Activated CD4-positive, alpha-beta T cell treated with anti-CD3 and anti-CD28 coated beads for 48 hours (primary cell): ENCODE measurements at regions not wholly inside any gene's neighbourhood (a gene's known extent, or its start where the extent isn't known, plus 50 kb on each side); places are given as distances from the start of the nearest gene placed in this dataset.
A peak's percentile ranks its signal among the peaks of the same experiment; 100 is the strongest.
"Not testable (repeated sequence)": the region's sequence is repeated elsewhere in the genome, so short reads cannot be mapped to it uniquely, and the experiment has no call there.

Experiments
- DNase-seq: peaks from one replicate; pipeline ENCODE4 v3.0.0-alpha.2; 2020

DNA sequence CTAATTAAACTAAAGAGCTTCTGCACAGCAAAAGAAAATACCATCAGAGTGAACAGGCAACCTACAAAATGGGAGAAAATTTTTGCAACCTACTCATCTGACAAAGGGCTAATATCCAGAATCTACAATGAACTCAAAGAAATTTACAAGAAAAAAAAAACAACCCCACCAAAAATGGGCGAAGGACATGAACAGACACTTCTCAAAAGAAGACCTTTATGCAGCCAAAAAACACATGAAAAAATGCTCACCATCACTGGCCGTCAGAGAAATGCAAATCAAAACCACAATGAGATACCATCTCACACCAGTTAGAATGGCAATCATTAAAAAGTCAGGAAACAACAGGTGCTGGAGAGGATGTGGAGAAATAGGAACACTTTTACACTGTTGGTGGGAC, 100.7 kb downstream of the GPX5 start:
- DNase-seq: not testable (repeated sequence)

DNA sequence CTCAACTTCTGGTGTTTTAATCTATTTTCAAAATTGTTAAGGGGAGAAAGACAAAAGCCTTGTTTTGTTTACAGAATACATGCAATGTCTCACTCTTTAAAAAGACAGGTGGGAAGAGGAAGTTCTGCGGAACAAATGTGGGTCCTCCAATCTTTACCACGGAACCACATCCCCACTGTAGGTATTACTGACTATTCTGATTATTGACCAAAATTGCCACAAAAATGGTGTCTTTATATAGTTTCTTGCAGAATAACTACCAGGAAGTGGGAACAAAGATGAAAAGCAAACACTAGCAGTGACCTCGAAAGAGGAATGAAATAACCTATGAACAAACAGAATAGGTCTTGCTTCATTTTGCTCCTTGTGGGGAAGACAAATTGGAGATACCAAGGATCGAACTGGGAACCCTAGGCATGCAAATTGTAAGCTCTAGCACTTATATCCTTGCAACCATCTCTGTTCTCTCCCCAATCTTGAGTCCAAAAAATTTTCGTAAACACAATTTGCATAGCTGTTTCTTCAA, 106.7 kb downstream of the GPX5 start:
- DNase-seq: no peak

DNA sequence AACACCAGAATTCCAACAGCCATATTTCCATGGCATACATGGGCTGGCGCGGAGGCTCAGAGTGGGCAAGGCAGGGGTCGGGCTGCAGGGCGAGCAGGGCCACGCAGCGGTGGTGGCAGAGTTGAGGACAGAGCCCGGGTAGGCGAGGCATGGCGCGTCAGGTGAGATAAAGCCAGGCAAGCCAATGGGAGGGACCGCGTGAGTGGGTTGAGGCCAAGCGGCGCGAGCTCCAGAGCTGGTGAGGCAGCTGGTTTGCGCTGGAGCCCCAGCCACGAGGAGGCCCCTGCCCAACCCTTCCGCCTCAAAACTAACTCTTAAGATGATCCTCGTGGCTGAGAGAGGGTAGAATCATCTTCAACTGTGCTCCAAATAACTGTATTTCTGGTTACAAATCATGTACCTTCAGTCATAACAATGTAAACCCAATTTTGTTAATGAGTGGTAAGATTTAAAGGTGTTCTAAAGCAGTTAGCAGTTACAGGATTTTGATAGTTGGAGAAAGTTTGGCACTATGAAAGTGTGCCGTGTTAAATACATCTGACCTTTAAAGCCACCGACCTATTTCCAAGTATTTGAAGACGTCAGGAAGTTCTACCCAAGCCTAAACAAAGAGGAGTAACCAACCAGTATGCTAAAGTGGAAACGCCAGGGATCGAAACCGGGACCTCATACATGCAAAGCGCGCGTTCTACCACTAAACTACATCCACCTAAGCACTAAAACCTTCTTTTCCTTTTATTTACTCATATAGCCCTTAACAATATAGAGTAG, 107.9 kb downstream of the GPX5 start:
- no peak for DNase-seq

DNA sequence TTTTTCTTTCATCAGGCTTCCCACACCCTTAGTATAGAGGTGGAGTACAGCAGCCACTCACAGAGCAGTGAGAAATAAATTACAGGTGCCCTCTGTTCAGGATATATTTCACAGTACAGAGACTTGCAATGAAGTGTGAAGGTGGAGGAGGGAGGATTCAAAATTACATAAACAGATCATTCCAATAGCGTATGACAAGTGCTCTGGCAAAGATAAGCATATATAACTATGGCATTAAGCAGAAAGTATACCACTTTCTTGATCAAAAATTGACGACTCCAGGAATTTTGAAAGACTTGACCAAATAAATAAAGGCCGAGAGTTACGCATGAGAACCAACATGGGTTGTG, 108.7 kb downstream of the GPX5 start:
- DNase-seq: no peak

DNA sequence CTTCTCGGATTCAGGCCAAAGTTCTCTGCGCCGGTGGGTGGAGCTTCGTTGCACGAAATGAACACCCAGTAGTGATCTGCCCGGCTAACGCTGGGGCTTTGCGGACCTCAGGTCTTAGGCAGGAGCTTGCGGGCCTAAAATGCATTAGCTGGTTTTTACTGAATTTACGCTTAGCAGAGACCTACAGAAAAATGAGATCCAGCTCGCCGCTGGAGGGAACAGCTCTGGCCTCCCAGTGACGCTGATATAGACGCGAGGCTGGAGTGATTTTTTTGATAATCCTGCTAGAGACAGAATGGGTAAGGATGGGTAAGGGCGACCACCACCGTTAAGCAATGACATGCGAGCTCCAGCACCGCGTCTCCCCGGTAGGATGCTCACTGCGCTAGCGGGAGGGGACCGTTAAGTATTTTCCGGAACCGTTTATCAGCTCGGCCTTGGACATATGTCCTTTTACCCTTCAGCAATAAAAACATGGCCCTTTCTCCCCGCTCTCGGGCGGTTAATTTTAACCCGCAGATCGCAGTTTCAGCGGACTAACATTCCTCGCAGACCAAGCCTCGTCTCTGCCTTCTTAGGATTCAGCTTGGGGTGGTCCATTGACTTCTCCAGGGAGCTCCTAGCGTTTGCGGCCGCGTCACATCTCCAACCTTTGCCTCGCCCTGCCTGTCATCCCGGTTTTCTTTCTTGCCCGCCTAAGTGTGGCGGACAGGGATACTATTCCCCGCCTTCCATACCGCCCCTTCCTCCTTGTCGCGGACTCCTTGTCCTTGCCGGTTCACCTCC, 109.3 kb downstream of the GPX5 start:
- DNase-seq: no peak

DNA sequence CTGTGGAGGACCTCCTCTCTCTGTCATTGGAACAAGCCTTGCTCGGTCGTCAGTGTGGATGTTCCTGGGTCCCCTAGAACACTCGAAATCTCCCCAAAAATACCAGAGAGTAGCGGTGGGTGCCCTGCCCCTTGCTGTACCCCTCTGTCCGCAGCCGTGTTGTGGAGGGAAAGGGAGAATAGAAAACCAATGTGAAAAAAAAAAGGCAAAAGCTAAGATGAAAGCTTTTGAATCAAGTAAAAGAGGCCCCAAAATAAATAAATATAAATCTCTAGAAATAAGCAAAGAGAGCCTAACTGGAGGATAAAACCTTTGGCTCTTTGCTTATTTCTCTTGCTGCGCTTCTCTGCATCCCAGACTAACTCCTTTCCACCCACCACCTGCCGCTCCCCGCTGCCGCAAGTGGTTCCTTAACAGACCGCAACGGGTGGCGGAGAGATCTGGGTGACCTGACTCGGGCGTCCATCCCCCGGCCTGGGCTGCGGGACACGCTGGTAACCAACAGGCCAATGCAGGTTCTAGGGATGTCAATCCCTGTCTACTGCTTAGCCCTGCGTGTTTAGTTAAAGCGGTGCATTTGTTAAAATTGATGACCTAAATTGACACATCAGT, 110.0 kb downstream of the GPX5 start:
- no peak for DNase-seq

DNA sequence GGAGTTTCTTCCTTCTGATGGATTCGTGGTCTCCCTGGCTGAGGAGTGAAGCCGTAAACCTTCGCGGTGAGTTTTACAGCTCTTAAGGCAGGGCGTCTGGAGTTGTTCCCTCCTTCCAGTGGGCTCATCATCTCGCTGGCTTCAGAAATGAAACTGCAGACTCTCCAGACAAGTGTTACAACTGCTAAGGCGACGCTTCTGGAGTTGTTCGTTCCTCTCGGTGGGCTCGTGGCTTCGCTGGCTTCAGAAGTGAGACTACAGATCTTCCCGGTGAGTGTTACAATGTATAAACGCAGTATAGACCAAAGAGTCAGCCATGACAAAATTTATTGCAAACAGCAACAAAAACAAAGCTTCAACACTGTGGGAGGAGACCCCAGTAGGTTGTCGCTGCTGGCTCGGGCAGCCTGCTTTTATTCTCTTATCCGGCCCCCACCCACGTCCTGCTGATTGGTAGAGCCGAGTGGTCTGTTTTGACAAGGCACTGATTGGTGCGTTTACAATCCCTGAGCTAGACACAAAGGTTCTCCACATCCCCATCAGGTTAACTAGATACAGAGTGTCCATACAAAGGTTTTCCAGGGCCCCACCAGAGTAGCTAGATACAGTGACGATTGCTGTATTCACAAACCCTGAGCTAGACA, 113.2 kb downstream of the GPX5 start:
- no peak for DNase-seq

DNA sequence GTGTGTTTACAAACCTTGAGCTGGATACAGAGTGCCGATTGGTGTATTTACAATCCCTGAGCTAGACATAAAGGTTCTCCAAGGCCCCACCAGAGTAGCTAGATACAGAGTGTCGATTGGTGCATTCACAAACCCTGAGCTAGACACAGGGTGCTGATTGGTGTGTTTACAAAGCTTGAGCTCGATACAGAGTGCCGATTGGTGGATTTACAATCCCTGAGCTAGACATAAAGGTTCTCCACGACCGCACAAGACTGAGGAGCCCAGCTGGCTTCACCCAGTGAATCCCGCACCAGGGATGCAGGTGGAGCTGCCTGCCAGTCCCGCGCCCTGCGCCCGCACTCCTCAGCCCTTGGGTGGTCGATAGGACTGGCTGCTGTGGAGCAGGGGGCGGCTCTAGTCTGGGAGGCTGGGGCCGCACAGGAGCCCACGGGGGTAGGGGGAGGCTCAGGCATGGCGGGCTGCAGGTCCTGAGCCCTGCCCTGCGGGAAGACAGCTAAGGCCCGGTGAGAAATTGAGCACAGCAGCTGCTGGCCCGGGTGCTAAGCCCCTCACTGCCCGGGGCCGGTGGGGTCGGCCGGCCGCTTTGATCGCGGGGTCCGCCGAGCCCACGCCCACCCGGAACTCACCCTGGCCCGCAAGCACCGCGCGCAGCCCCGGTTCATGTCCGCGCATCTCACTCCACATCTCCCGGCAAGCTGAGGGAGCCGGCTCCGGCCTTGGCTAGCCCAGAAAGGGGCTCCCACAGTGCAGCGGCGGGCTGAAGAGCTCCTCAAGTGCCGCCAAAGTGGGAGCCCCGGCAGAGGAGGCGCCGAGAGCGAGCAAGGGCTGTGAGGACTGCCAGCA, 114.0 kb downstream of the GPX5 start:
- not testable (repeated sequence) for DNase-seq

DNA sequence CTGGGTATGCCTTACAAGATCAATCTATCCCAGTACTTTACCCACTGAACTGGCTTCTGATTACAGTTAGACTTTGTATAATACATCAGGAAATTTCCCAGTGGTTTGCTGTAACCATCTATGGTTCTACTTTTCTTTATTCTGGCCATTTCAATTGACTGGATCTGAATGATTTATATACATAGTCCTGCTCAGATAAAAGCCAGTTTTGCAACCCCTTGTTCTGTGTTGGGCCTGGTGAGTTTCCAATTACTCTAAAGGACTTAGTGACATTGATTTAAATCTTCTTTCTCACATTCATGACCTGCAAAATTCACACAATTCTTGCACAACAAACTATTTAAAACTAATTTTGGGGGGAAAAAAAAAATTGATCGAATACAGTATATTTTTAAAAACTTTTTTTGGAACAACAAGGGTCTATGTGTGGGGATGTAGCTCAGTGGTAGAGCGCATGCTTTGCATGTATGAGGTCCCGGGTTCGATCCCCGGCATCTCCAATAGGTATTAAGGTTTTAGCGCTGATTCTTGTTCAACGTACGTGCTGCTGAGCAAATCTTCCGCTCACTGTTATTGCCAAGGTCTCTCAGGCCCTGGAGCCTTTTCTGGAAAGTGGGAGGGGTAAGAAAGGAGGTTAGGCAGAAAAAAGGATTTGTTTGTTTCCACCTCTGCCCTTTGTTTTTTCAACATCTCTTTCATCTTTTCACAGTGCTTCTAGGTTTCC, 117.5 kb downstream of the GPX5 start:
- peak; percentile 81 for DNase-seq

DNA sequence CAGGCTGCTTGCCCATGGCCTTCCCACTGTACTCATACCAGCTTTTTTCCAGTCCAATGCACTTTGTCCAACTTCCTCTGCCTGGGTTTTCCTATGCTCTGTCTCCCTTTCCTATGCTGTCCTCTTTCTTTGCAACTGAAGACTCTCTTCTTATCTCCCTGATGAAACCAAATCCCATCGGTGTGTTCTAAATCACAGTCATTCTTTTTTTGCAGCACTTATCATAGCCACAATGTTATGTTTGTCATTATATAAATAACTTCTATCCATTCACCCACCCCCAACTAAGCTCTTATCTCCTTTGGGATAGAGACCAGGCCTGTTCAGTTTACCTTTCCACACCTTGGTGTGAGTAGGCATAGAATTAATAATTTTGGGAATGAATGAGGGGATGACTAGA, 121.0 kb downstream of the GPX5 start:
- no peak for DNase-seq

DNA sequence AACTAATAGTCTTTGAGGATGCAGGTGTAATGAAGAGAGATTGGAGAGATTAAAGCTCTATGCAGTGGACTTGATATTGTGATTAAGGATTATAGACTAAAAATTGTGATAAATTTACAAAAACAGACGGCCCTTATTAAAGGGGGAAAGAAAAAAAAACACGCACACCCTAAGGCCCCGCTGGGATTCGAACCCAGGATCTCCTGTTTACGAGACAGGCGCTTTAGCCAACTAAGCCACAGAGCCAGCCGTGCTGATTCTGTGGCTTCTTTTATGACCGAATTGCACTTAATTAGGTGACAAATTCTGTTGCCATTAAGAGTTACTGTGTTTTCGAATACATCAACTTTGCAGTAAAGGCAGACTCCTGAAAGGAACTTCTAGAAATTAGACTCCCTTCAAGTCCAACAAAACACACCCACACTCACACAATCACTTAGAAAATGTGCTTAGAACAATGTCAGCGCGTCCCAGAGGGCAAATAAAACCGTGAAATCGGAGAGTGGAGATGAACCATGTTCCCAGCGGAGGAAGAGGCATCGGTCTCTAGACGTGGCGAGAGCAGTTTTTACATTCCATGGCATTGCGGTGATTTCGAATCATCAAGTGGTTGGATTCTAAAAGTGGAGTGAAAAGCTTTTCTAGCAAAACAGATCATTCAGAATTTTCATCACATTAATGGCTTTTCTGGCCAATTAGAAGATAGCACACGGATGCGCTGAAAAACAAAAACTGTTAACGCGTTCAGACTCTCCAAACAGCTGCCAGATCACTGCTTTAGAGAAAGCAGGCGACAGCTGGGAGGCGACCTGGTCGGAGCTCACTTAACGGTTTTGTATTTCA, 122.6 kb downstream of the GPX5 start:
- DNase-seq: peak; percentile 87

DNA sequence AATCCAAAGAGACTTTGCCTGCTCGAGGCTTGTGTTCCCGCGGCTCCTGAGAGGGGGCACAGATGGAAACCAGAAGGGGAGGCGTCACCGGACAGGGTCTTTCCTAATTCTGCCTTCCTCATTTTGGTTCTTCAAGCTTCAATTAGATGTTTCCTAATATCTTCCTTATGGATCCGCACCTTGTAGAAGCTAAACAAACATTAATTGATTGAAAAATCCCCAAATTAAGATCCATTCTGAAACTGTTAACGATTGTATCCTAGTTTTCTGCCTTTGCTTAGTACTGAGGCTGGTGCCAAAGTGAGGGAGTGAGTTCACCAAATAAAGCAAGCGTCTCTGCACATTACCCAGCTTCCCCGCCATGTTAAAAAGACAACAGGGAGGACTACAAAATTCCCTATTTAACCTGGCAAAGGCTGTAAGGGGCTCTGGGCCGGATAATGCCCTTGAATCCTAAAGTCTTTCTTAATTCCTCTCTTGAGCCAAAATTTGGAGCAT, 123.2 kb downstream of the GPX5 start:
- DNase-seq: no peak

DNA sequence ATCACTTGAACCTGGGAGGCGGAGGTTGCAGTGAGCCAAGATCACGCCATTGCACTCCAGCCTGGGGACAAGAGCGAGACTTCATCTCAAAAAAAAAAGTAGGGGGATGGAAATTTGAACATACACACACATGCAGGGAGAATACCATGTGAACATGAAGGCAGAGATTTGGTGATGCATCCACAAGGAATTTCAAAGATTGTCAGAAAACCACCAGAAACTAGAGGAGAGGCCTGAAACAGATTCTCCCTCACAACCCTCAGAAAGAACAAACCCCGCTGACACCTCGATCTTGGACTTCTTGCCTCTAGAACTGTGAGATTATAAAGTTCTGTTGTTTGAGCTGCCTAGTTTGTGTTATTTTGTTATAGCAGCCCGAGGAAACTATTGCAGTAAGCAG, 125.5 kb downstream of the GPX5 start:
- no peak for DNase-seq

DNA sequence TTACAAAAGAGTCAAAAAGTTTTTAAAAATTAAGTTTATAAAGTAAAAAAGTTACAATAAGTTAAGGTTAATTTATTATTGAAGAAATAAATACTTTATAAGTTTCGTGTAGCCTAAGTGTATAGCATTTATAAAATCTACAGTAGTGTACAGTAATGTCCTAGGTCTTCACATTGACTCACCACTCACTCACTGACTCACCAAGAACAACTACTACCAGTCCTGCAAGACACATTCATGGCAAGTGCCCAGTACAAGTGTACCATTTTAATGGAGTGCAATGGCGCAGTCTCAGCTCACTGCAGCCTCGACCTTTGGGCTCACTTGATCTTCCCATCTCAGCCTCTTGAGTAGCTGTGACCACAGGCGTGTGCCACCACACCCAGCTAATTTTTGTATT, 128.2 kb downstream of the GPX5 start:
- no peak for DNase-seq

DNA sequence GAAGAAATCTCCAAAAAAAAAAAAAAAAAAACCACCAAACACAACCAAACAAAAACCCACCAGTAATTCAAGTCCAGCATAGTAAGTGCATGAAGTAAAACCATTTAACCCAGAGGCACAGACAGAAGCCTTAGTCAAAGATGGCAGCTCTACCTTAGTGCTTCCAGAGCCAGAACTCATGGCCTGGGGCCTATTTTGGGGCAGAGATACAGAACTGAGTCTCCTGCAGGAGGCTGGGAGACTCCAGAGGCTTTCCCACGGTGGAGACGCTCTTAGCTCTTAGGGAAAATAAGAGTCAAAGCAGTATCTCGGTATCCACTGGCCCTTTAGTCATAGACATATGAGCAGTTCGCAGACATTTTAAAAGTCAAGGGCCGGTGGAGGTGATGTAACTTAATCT, 129.5 kb downstream of the GPX5 start:
- no peak for DNase-seq

DNA sequence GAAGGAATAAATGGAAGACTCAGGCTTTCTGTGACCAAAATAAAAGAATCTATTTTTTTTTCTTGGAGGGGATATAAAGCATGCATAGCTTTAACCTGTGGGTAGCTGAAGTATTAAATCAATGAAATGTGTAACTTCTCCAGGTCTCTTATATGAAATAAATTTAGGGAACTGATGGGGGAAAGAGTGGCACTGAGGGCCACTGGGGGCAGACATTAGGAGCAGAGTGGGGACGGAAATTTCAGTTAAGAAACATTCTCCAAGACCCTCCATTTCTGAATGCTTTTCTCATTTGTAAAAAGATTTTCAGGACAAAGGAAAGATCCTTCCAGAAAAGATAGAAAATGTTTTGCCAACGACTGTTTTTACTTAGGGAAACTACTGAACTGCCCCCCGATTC, 131.0 kb downstream of the GPX5 start:
- no peak for DNase-seq

DNA sequence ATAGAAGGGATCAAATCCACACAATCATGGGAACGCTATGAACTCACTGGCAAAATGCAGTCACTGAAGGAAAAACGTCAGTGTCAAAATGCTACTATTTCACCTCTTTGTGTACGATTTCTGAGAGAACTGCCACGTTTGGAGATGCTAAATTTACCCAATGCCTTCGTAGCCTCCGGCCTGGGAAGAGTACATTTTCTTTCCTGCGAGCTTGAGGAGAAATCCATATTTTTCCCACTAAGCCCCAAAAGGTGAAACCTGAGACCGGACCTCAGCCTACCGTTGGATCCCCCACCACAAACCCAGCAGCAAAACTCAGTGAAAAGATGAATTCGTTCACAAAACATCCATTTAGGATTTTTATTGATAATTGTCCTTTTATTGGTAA, 131.7 kb downstream of the GPX5 start:
- no peak for DNase-seq

DNA sequence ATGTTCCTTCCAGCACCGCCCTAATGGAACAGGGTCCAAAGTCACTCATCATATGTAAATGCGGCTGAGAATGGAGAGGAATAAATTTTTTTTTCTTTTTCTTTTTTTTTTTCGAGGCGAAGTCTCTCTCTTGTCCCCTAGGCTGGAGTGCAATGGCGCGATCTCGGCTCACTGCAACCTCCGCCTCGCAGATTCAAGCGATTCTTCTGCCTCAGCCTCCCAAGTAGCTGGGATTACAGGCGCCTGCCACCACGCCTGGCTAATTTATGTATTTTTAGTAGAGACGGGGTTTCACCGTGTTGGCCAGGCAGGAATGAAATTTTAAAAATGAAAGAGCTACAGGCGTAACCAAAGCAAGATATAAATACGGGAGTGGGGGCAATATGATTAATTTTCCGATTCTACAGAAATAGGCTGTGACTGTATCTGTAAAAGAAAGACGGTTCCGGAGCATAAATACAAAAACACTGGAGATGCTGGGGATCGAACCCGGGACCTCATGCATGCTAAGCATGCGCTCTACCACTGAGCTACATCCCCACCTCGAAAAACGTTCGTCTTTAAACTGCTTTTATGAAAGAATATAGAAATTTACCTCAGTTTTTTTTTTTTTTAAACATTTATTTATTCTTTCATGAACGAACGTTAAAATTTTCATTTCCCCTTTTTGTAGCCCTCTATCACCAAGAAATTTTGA, 132.2 kb downstream of the GPX5 start:
- peak; percentile 84 for DNase-seq

DNA sequence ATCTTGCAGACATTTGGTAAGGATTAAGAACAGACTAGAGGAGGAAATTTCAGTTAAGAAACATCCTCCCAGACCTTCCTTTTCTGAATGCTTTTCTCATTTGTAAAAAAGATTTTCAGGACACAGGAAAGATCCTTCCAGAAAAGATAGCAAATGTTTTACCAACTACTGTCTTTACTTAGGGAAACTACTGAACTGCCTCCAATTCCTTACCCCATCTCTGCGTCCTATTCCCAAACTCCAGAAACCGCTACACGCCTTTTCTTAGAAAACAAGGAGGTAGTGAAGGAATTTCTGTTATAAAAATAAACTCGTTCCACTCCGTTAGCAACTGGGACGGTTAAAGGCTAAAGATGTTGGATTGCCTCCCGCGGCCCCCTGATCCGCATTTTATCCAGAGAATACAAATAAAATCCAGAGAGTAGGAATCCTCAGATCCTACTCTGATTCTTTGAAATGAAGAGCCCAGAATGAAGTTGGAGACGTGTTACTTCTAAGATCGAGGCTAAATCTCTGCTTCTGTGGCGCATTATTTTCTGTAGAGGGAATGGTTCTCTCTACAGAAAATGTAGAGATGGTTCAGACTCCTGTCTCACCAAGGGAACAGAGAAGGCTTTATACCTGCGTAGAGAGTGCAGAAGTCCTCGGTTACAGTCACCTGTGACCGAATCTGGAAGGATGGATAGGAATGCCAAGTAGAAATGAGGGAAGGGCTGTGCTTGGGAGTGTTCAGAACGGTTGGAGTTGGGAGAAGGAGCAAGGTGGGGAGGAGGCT, 133.0 kb downstream of the GPX5 start:
- DNase-seq: no peak
